ENCODE measurements at regions not wholly inside any gene's neighbourhood (a gene's known extent, or its start where the extent isn't known, plus 50 kb on each side); places are given as distances from the start of the nearest gene placed in this dataset.

GRCh38 chr10:128885573-128886555, 581.2 kb upstream of the MGMT start:
- DNase-seq, result no peak

GRCh38 chr10:128887856-128888255, 579.2 kb upstream of the MGMT start:
- DNase-seq, result no peak

DNA sequence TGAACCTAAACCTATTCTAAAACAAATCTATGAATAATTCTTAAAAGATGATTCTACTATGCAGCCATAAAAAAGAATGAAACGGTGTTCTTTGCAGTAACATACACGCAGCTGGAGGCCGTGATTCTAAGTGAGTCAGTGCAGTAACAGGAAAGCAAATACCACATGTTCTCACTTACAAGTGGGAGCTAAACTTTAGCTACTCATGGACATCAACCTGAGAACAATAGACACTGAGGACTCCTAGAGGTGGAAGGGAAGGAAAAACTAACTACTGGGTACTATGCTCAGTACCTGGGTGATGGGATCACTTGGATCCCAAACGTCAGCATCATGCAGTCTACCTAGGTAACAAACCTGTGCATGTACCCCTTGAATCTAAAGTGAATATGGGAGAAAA, 575.0 kb upstream of the MGMT start:
- no peak for DNase-seq

DNA sequence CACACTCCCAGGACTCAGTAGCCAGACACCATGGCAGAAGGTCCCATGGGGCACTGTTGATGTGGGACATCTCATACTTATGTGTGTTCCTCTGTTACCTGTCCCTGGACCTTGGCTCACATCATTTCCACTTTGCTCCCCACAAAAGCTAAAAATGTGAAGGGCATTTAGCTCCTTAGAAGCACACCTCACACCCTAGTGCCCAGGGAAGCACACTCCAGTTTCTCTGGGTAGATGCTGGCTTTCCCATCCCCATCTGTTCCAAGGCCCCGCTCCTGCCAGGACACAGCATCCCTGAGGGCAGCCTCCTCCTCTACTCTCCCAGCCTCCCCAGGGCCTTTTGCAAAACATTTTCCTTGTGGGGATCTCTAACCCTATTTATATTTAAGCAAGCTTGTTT, 572.4 kb upstream of the MGMT start:
- no peak for DNase-seq

- no peak for DNase-seq
Measured at GRCh38 chr10:128895473-128895872, 571.6 kb upstream of the MGMT start.

GRCh38 chr10:128896116-128896795, 570.8 kb upstream of the MGMT start:
- no peak for DNase-seq

GRCh38 chr10:128896963-128897362, 570.1 kb upstream of the MGMT start:
- DNase-seq, result no peak

GRCh38 chr10:128897401-128898129, 569.5 kb upstream of the MGMT start:
- DNase-seq, result no peak

GRCh38 chr10:128898133-128898915, 568.7 kb upstream of the MGMT start:
- DNase-seq, result no peak

DNA sequence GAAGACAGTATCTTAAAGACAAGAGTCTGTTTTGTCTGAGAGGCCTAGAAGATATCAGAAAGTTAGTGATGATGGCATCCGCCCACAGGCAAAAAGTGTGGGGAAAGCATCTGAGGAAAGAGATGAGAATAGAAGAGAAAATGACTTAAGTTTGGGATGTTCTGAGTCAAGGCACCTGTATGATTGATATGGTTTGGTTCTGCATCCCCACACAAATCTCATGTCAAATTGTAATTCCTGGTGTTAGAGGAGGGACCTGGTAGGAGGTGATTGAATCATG, 568.2 kb upstream of the MGMT start:
- DNase-seq, result no peak

DNA sequence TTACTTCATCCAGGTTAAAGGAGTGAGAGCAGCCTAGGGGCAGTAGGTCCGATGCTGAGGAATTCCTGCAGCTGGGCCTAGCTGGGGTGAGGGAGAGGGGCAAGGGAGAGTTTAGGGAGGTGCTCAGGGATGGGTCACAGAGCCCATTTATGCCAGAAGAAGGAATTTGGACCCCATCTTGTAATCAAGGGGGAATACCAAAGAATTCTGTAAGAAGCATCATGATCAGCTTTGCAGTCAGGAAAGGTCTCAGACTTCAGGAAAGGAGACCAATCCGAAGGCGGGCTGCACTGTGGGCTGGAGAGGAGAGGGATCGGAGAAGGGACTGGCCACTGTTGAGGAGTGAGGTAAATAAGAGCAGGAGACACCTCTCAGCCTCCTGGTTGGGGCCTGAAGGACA, 566.6 kb upstream of the MGMT start:
- no peak for DNase-seq

- DNase-seq, result no peak
Measured at GRCh38 chr10:128901236-128901635, 565.8 kb upstream of the MGMT start.

GRCh38 chr10:128902031-128902710, 564.9 kb upstream of the MGMT start:
- DNase-seq, result no peak

DNA sequence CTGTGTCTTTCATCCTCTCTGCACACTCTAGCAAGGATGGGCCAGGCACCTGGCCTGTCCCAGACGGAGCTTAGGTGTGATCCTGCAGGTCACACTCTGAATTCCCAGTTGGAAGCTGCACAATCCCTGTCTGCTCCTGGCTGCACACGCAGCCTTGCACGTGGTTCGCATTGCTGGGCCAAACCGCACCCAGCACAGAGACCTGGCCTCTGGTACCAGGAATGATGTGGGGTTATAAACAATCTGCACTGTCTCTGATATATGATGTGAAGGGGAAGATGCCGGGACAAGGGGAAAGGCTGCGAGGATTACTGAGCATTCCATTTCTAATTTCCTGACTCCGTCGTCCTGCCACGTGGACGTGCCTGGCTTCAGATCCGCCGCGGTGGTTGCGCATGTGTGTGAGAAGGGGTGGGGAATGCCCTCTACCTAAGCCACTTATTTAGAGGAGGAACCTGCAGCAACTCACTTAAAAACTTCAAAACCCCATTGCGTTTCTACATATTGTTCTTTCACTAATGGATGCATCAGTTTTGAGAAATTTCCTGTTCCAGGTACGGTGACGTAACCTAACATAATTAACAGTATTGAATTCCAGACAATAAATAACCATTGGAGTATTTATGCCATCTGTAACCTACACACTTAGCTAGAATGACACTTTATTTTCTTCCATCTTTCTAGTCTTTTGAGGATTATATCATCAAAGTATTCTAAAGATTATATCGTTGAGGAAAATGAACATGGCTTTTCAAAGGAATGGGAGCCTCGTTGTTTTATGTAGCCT, 559.7 kb upstream of the MGMT start:
- no peak for DNase-seq

GRCh38 chr10:128908099-128908498, 558.9 kb upstream of the MGMT start:
- no peak for DNase-seq

DNA sequence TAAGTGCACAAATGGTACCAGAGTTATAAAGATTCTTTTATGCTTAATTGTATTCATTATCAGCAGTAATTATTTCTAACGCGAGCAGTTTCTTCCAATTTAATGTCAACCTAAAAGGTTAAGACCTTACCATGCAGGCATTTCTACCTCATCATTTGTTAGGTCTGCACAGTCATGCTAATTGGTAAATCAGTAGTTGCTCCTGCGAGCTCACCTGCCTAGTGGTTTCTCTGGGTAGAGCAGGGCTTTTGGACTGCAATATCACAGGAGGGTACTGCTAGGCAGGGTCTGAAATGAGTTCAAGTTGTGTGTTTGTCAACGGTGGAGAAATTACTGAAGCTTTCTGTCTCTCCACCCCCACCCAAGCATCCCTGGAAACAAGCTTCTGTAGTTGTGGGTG, 558.5 kb upstream of the MGMT start:
- no peak for DNase-seq

DNA sequence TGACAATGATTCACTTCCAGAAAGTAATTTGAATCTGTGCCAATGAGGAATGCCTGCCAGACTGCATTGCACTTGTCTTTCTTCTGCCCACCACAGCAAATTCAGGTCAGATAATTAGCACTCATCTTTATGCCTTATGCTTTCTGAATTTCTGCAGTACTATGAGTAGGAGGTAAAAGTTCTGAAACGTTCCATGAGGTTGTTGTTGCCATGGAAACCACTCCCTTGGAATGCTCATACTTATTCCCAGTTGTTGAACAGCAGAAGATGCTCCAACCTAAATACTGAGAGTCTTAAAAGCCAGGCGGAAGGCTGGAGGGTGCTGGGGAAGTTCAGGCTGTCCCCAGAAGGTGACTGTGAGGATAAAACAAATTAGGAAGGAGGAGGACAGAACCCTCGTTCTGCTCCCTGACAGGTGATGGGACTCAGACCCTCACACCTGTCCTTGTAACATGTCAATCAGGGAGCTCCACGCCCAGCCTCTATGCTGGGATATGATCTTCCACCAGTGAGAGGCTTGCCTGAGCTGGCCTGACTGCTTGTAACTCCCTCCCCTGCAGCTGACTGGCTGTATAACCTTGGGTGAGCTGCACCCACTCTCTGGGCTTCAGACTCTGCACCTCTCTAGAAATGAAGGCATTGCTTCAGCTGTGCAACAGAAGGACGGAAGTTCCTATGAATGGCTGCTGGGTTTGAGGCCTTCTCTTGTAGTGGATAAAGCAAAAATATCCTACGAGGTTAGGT, 554.3 kb upstream of the MGMT start:
- no peak for DNase-seq

DNA sequence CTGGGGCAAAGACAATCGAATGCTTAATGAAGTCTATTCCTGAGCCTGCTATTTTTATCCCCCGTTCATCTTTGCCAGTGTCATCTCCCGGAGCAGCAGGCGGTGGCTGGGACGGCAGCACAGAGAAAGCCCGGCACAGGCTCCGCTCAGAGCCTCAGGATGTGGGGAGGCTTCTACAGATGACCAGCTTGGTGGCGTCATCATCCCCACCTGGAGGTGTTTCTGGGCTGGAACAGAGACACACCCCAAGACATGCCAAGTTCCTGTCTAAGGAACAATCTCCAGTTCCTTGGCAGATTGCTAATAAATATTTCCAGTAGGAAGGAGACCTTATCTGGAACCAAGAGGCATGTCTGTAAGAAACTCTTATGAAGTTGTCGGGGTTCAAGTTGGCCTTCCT, 552.4 kb upstream of the MGMT start:
- DNase-seq, result no peak

DNA sequence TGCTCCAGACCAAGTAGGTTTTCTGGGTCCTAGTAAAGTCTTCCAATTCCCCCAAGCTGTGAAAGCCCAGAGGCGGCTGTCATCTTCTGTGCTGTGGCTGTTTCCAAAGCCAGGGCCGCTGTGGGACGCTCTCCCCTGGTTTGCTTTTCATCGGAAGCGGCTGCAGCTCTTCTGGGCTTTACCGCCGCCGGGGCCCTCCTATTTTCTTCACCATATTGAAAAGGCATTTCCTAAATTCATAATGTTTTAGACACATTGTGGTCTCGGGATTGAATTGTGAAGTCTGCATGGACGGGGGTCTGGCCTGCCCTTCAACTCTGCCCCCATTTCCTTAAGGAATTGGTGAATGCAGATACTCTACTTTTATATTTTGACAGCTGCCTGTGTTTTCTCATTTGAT, 551.4 kb upstream of the MGMT start:
- DNase-seq, result no peak

GRCh38 chr10:128916383-128916782, 550.7 kb upstream of the MGMT start:
- DNase-seq, result no peak
